ENCODE measurements at regions not wholly inside any gene's neighbourhood (a gene's known extent, or its start where the extent isn't known, plus 50 kb on each side); places are given as distances from the start of the nearest gene placed in this dataset.
A peak's percentile ranks its signal among the peaks of the same experiment; 100 is the strongest.
"Not testable (repeated sequence)": the region's sequence is repeated elsewhere in the genome, so short reads cannot be mapped to it uniquely, and the experiment has no call there.

DNA sequence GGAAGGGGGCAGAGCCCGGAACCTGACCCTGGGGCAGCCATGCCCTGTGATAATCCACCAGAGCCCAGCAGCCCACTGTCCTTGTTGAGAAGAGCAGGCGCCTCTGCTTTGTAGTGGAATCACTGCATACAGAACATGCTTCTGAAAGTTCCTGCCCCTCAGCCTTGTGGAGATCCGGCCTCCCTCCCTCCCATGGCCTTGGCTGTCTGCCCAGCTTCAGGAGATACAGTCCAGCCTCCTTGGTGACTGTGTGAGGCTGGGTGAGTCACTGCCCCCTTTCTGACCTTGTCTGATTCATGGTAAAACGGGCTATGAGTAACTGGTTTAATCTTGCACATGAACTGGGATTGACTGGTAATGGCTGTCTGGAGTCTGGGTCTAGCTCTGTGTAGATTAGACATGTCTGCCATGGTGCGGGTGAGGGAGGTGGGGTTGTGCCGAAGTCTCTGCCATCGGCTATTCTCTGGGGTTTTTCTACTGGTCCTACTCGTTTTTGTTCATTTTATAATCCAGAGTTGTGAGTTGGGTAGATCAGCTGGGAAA lies 144.0 kb upstream of the ZNF469 start (continued):
- TF ChIP-seq, protein P1, sequence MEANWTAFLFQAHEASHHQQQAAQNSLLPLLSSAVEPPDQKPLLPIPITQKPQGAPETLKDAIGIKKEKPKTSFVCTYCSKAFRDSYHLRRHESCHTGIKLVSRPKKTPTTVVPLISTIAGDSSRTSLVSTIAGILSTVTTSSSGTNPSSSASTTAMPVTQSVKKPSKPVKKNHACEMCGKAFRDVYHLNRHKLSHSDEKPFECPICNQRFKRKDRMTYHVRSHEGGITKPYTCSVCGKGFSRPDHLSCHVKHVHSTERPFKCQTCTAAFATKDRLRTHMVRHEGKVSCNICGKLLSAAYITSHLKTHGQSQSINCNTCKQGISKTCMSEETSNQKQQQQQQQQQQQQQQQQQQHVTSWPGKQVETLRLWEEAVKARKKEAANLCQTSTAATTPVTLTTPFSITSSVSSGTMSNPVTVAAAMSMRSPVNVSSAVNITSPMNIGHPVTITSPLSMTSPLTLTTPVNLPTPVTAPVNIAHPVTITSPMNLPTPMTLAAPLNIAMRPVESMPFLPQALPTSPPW (CRISPR knock-in tag; IDR thresholded peaks at IDR 0.05) = peak; percentile 54; the same call in 1 of the 2 replicates
- TF ChIP-seq JUN (IDR thresholded peaks at IDR 0.05; ENCODE audit: borderline replicate concordance, low read depth, low read length) (peak; percentile 55), FOSL1 (tag; conservative IDR thresholded peaks at IDR 0.05) (peak; percentile 90), DPF2 (IDR thresholded peaks at IDR 0.05) (0 out of 2 replicates have a peak, but pooled peaks have one; percentile 27), RCOR1 (IDR thresholded peaks at IDR 0.05; ENCODE audit: borderline replicate concordance in 1 of 2, low read depth in 2 of 2, low read length in 2 of 2) (peak in 1 of 2 experiments; percentile 42; a peak in 1 of 4 replicates), RBFOX2 (IDR thresholded peaks at IDR 0.05; ENCODE audit: low read depth, low read length) (0 out of 2 replicates have a peak, but pooled peaks have one; percentile 20)
- TF ChIP-seq JUN (CRISPR knock-in tag; IDR thresholded peaks at IDR 0.05; ENCODE audit: borderline replicate concordance) = not testable (repeated sequence)
- TF ChIP-seq, protein P2, sequence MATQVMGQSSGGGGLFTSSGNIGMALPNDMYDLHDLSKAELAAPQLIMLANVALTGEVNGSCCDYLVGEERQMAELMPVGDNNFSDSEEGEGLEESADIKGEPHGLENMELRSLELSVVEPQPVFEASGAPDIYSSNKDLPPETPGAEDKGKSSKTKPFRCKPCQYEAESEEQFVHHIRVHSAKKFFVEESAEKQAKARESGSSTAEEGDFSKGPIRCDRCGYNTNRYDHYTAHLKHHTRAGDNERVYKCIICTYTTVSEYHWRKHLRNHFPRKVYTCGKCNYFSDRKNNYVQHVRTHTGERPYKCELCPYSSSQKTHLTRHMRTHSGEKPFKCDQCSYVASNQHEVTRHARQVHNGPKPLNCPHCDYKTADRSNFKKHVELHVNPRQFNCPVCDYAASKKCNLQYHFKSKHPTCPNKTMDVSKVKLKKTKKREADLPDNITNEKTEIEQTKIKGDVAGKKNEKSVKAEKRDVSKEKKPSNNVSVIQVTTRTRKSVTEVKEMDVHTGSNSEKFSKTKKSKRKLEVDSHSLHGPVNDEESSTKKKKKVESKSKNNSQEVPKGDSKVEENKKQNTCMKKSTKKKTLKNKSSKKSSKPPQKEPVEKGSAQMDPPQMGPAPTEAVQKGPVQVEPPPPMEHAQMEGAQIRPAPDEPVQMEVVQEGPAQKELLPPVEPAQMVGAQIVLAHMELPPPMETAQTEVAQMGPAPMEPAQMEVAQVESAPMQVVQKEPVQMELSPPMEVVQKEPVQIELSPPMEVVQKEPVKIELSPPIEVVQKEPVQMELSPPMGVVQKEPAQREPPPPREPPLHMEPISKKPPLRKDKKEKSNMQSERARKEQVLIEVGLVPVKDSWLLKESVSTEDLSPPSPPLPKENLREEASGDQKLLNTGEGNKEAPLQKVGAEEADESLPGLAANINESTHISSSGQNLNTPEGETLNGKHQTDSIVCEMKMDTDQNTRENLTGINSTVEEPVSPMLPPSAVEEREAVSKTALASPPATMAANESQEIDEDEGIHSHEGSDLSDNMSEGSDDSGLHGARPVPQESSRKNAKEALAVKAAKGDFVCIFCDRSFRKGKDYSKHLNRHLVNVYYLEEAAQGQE (IDR thresholded peaks at IDR 0.05; ENCODE audit: borderline replicate concordance) = peak; percentile 76
- TF ChIP-seq, protein P2 (CRISPR knock-in tag; IDR thresholded peaks at IDR 0.05; ENCODE audit: low read depth) = not testable (repeated sequence)
- TF ChIP-seq, protein P3, sequence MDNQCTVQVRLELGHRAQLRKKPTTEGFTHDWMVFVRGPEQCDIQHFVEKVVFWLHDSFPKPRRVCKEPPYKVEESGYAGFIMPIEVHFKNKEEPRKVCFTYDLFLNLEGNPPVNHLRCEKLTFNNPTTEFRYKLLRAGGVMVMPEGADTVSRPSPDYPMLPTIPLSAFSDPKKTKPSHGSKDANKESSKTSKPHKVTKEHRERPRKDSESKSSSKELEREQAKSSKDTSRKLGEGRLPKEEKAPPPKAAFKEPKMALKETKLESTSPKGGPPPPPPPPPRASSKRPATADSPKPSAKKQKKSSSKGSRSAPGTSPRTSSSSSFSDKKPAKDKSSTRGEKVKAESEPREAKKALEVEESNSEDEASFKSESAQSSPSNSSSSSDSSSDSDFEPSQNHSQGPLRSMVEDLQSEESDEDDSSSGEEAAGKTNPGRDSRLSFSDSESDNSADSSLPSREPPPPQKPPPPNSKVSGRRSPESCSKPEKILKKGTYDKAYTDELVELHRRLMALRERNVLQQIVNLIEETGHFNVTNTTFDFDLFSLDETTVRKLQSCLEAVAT (IDR thresholded peaks at IDR 0.05) = peak in 1 of 2 experiments; percentile 93; a peak in 2 of 4 replicates
- TF ChIP-seq, protein P4, sequence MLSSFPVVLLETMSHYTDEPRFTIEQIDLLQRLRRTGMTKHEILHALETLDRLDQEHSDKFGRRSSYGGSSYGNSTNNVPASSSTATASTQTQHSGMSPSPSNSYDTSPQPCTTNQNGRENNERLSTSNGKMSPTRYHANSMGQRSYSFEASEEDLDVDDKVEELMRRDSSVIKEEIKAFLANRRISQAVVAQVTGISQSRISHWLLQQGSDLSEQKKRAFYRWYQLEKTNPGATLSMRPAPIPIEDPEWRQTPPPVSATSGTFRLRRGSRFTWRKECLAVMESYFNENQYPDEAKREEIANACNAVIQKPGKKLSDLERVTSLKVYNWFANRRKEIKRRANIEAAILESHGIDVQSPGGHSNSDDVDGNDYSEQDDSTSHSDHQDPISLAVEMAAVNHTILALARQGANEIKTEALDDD (IDR thresholded peaks at IDR 0.05) = peak; percentile 81

Data from K562 (cell line).